ENCODE measurements at regions not wholly inside any gene's neighbourhood (a gene's known extent, or its start where the extent isn't known, plus 50 kb on each side); places are given as distances from the start of the nearest gene placed in this dataset.
"Not testable (repeated sequence)": the region's sequence is repeated elsewhere in the genome, so short reads cannot be mapped to it uniquely, and the experiment has no call there.

DNA sequence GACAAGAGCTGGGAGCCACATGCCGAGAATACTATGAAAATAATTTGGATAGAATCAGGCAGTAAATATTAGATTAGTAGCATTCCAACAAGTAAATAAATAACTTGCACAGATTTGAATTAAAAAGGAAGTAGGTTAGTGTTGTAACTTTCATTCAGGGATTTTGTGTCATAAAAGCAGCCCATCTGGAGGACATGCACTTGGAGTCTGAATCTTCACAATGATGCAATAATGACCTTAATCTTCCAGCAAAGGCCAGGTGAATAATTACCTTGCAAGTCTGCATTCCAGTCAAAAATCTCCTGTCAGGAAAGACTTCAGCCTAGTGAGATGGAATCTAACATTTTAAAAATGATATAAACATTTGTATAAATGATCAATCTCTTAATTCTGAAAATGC, 518.1 kb downstream of the KCNJ2 start:
- in situ Hi-C loops (cut with HindIII; ENCODE audit: low sequenced_read_pairs): no loop called here

DNA sequence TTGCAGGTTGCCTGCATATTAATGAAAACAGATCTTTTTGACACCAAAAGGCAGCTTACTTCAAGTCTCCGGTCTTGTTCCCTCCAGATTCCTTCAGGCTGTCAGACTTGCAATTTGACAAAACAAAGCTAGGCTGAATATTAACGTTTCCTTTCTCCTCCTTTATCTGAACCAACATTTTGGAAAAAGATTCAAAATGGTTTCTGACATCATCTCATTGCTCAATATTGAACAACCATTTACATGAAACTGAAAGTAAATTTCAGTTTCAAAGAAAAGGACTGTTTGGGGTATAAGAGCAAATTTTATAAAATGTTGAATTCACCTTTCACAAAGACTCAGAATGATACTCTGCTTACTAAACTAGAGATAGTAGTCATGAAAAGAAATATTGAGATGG, 521.8 kb downstream of the KCNJ2 start:
- in situ Hi-C loops (cut with HindIII; ENCODE audit: low sequenced_read_pairs): no loop called here

DNA sequence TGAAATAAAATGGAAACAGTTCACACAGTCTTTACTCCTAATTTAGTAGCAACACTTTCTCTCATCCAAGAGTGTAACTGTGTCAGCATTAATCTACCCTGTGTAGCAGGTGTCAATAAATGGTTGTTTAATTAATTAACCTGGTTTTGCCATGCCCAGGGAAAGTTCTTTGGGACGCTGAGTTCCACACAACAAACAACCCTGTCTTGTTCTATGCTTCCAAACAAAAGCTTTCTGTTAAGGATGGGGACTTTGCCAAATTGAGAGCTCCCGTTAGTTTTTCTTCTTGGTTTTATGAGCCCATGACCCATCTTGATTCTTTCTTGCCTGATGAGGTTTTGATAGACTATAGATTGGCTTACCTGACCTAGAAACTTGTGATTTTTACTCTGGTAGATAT, 530.1 kb downstream of the KCNJ2 start:
- in situ Hi-C loops (cut with HindIII; ENCODE audit: low sequenced_read_pairs): no loop called here

DNA sequence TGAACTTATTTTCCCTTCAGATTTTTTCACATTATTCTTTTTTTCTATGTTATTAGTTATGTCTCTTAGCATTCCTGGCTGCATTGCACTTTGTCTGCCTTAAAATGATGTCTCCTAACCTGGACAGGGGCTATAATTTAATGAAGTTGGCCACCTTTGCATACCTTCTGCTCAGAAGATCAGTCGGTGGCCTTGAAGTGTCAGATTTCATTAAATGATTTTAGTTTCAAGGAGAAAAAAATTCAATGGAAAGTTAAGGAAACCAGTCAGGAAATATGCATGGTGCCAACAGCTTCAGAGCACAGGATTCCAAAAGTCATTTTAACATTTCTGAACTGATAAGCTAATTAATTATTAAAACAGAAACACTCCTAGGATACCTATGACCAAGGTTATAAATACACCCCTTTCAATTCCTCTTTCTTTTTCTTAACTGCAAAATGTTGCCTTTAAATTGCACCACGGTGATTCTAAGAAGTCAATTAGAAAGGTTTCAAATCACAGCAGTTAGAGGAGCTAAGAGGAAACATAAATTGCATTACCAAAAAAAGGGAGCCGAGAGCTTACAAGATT, 533.4 kb downstream of the KCNJ2 start:
- in situ Hi-C loops (cut with HindIII; ENCODE audit: low sequenced_read_pairs): no loop called here

DNA sequence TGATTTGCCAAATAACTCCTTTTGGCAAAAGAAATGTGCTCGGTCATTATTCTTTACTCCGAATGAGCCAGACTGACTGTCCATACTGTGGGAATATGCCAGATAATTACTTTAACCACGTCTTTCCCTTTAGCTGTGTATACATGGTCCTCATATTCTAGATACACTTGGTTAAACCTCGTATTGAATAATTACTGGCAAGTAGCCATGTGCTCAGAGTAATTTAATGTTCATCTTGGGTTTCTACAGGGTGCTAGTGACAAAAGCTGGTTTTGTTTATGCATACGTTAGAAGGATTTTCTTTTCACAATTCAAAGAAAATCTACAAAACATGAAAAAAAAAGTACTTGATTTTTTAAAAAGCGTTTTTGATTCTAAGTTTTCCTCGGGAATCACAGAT, 540.3 kb downstream of the KCNJ2 start:
- in situ Hi-C loops (cut with HindIII; ENCODE audit: low sequenced_read_pairs): no loop called here

DNA sequence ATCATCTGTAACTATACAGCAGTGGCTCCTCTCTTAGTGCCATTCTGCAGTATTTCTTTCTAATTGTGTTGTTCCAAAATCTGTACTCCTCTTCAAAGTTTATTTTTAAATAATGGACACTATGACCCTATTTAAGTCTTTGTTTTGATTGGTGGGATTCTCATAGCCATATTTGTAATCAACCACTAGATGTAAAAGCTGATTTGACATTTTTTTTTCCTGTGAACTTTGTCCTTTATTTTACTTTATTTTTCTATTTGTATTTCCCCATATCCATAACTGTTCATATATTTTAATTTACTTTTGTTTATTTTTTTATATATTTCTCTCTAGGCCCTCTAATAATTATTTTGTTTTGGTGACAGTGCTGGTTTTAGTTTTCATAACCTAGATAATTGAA, 544.4 kb downstream of the KCNJ2 start:
- in situ Hi-C loops (cut with HindIII; ENCODE audit: low sequenced_read_pairs): no loop called here

DNA sequence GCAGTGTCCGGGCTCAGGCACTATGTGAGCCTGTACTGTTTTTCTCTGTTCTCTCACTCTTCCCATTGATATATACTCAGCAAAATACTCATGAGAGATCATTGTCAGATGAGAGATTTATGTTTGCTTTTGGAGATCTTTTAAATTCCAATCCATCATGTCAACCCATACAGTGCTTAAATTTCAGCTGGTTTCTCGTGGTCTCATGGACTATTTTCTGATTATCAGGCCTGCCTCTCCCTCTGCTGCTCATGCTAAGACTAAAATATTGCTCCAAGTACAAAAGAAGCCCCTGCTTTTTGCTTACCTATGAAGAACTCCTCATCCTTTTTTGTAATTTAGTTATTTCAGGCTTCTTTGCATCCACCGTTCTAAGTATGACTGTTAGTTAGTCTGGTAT, 547.2 kb downstream of the KCNJ2 start:
- in situ Hi-C loops (cut with HindIII; ENCODE audit: low sequenced_read_pairs): no loop called here

DNA sequence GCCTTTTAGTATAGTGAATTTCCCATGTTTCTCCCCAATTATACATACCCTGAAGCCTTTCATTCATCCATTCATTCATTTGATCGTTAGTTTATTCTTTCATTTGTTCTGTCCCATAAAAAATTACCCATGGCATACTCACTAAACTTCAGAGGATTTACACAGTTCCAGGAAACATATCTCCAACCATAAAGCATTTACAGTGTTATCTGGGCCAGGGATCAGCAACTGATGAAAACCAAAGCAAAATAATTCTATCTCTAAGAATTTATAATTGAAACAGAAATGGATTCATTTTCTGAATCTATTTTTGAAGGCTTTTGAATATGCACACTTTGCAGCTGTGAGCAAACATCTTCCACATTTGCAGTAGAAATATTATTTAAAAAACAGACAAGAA, 547.7 kb downstream of the KCNJ2 start:
- in situ Hi-C loops (cut with HindIII; ENCODE audit: low sequenced_read_pairs): no loop called here

DNA sequence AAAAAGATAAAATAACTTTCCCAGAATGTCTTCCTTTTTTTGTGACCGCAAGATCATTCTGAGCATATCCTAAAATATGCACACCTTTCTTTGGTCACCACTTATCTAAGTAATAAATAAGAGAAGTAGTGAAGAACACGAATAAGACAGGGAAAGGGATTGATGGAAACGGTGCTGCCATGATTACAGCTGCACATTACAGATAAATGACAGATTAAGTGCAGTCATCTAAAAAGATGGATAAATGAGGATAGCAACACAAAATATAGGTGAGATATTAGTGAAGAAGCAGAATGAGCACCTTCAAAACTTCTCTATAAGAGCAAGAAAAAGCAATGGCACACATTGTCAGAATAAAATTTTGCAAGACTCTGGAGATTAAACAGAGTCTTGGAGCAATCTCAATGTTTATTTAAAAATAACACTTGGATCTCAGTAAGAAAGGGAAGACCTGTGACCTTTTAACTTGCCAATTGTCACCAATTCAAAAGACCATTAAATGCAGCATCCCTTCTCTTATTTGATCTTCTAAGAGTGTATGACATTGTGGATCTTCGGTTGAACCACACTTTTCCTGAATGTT, 567.1 kb downstream of the KCNJ2 start:
- in situ Hi-C loops (cut with HindIII; ENCODE audit: low sequenced_read_pairs): no loop called here

DNA sequence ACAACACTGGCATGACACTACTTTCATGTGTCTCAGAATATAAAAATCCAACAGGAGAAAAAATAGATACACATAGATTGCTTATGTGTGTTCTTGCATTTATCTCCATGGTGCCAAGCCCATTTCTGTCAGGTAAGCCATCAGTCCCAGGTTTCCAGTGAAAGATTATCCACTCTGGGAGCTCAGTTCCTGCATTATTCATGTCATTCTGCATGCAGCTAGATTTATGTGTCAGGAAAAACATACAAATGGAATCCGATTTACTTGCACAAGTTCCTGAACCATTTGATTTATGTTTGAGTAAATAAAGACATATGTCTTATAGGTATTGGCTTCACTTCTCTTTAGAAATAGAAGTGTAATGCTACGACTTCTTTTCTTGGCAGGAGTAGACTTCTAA, 569.7 kb downstream of the KCNJ2 start:
- in situ Hi-C loops (cut with HindIII; ENCODE audit: low sequenced_read_pairs): no loop called here

DNA sequence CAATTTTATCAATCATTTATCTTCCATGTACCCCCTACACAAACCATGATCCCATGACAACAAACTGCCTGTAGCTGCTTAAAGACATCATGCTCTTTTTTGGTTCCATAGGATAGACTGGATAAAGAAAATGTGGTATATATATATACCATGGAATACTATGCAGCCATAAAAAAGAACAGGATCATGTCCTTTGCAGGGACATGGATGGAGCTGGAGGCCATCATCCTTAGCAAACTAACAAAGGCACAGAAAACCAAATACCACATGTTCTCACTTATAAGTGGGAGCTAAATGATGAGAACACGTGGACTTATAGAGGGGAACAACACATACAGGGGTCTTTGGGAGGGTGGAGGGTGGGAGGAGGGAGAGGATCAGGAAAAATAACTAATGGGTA, 577.2 kb downstream of the KCNJ2 start:
- in situ Hi-C loops (cut with HindIII; ENCODE audit: low sequenced_read_pairs): not testable (repeated sequence)

DNA sequence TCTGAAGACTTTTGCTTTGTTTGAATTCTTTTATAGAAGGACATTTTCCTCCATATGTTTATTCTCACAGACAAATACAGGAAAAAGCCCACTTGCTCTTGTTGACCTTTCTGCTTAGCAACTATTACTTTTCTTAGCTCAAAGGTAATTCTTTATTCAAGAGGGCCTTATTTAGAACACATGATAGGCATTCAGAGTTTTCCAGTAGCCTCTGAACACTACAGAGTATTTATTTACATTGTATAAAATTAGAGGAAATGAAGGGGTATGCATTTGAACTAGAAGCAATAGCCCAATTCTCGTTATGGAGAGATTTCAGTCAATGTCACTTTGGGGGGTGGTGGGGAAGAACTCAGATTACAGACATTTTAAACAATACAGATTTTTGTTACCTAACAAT, 581.7 kb downstream of the KCNJ2 start:
- in situ Hi-C loops (cut with HindIII; ENCODE audit: low sequenced_read_pairs): no loop called here

DNA sequence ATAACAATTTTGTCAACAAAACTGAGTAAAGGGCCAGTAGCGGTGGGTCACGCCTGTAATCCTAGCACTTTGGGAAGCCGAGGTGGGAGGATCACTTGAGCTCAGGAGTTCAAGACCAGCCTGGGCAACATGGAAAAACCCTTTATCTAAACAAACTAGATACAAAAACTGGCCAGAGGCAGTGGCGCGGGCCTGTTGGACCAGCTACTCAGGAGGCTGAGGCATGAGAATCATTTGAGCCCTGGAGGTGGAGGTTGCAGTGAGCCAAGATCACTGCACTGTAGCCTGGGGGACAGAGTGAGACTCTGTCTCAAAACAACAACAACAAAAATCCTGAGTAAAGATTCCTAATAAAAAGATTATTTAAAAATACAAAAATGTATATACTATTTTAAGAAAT, 583.1 kb downstream of the KCNJ2 start:
- in situ Hi-C loops (cut with HindIII; ENCODE audit: low sequenced_read_pairs): not testable (repeated sequence)

DNA sequence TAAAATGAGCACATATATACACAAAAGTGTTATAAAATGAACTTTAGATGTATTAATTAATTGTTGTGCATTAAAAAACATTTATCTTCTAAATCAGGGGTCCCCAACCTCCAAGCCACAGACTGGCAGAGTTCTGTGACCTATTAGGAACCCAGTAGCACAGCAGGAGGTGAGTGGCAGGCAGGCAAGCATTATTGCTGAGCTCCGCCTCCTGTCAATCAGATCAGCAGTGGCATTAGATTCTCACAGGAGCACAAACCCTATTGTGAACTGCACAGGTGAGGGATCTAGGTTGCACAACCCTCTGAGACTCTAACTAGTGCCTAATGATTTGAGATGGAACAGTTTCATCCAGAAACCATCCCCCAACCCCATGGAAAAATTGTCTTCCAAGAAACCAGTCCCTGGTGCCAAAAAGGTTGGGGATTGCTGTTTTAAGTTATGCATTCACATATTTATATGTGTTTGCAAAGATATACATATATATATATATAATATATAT, 583.7 kb downstream of the KCNJ2 start:
- in situ Hi-C loops (cut with HindIII; ENCODE audit: low sequenced_read_pairs): no loop called here

DNA sequence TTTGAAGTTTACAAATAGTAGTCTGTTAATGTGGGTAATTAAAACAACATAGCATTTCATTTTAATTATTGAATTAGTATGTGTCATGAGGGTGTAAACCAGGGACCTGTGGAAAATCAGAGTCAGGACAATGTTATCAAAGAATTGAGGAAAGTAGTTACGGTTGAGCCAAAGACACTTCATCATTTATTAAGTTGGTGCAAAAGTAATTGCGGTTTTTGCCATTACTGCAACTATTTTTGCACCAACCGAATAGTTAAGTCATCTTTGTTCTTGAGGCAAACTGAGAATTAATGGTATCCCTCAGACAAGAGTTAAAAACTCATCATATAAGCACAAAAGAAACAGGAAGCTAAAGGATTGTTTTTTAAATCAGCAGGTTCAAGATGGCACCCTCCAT, 593.7 kb downstream of the KCNJ2 start:
- in situ Hi-C loops (cut with HindIII; ENCODE audit: low sequenced_read_pairs): no loop called here

DNA sequence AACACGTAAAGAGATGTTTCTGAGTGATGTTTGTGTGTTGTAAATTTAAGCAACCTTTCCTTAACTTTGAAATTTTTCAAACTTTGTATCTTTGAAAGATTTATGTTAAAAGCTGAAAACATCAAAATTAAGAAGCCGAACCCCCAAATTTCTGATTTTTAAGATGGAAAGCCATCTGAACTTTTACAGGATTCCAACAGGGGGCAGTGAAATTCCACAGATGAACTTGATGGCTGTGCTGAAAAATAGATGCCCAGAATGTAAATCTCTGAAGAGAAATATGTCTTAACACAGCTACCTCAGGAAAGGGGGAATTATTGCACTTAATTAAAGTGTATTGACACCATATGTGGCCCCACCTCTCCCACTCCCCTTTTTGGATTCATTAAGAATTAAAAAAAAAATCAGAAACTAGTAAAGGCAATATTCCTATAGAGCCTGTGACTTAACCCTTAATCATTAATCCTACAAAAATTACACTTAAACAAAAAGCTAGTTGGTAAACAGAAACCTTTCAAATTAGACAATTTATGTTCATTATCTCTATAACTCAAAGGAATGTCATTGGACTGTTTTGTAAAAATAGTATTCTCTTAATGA, 597.9 kb downstream of the KCNJ2 start:
- in situ Hi-C loops (cut with HindIII; ENCODE audit: low sequenced_read_pairs): no loop called here

DNA sequence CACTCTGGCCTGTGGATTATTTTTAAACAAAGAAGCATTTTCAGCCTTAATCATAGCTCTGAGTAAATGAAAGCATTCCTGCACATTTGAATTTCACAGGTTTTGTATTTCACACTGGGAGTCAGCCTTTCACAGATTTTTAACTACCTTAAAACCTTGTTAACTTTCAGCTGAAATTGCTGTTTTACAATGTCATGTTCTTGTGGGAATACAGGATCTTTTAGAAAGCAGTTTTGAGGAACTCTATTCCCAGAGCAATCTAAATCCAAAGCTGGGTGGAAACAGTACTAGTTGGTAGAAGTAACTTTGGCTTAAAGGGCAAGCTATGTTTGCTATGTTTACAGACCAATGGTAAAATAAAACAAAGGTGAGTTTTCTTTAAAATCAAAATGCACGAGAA, 600.6 kb downstream of the KCNJ2 start:
- in situ Hi-C loops (cut with HindIII; ENCODE audit: low sequenced_read_pairs): no loop called here

DNA sequence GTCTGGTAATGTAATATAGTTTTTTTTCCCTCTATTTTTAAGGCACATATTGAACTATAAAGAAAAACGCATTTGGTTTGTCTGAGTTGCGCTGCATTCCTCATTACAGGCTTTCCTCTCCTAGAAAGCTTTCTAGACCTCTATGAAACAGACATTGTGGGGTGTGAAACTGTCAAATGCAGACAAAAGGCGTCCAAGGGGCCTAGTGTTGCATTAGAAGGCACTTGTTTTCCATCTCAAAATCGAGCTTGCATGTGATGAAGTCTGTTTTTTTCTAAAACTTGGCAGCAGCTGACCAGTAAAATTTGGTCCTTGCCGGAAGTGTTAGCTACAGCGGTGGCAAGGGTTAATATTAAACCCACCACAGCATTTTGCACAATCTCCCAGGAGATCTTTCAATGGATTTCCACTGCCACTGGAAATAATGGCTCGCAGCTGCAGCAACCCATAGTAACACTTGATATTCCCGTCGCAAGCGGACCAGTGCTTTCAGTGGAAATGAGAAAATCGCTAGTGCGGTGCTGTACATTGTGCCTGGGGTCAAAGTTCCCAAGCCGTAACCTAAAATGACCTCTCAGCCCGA, 602.6 kb downstream of the KCNJ2 start:
- in situ Hi-C loops (cut with HindIII; ENCODE audit: low sequenced_read_pairs): no loop called here

DNA sequence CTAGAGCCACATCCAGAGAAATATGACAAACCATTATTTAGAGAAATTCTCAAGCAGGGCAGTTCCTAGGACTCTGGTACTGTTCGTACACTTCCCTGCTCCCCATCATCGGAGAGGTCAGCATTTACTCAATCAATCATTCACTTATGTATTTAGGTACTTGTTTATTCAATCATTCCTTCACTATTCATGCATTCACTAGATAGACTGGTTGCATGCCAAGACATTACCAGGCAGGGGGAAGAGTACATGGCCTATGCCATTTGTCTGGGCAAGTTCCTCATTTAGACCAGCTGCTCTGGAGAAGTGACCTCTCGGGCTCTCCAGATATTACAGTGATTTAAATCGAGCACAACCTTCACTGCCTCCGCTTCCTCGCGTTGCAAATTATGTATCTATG, 603.4 kb downstream of the KCNJ2 start:
- in situ Hi-C loops (cut with HindIII; ENCODE audit: low sequenced_read_pairs): no loop called here

DNA sequence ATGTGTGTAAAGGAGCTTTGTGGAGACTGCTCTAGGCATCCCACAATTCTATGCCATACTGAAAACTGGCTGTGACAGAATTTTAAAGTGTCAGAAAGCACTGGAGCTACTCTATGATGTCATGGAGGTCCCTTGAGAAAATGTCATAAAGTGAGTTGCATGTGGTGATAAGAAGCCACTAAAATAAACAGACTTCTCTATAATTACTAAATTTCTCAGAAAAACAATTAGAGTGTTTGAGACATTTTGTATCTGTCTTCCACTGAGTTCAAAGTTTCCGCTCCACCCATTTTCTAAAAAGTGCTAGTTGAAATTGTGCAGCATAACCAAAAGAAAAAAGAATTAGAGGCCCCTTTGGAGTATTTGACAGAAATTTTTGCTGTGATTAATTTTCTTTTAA, 603.9 kb downstream of the KCNJ2 start:
- in situ Hi-C loops (cut with HindIII; ENCODE audit: low sequenced_read_pairs): no loop called here

DNA sequence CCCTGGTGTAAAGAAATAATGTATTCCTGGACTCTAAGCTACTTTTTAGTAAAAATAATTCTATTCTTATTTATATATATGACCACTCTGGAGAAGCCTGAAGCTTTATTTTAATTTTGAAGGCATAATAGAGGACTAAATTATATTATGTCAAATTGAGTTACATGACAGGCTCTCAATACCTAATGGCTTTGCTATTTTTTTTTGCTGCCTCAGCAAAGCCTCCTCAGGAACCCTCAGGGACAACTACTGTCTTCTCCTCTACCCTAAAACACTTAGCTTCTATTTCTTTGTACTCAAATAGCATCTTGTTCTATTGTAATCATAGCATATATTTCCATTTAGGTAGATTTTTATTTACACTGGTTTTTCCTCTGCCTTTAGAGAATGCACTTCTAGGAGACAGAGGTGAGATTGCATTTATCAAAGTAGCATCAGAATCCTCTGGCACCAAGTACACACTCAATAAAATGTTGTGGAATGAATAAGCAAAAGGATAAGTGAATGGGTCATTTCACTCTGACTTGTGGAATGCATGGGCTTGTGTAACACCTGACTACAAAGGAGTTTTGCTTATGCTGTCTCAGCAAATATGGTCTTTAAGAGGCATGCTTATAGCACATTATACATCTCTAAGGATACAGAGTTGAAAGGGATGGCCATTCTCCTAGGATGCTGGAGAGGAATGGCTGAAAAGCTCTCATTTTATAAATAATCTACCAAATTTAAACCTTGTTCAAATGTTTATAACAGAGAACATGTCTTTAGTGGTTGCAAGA, 605.2 kb downstream of the KCNJ2 start:
- in situ Hi-C loops (cut with HindIII; ENCODE audit: low sequenced_read_pairs): no loop called here

DNA sequence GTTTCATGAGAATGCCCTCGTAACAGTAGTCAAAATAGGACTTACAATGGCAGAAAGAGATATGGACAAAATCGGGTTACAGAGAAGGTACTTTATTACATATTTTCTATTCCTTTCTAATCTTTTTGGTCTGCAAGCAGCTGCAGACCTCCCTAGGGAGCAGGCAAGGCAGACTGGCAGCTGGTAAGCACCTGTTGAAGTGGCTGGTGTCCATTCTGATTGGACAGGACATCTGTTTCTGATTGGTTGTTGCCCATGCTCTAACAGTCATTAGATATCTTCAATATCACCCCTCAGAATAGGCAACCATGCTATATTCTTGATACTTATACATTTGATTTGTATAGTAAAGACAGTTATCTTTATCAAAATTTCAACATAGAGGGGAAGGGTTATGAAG, 606.3 kb downstream of the KCNJ2 start:
- in situ Hi-C loops (cut with HindIII; ENCODE audit: low sequenced_read_pairs): no loop called here

Data from endothelial cell of hepatic sinusoid (primary cell).